ENCODE measurements at regions not wholly inside any gene's neighbourhood (a gene's known extent, or its start where the extent isn't known, plus 50 kb on each side); places are given as distances from the start of the nearest gene placed in this dataset.
A peak's percentile ranks its signal among the peaks of the same experiment; 100 is the strongest.

GRCh38 chr16:48446534-48446920 lies 61.3 kb upstream of the SIAH1 start:
- WGBS, 4 donors, result 75 to 78% (median 77%) methylated on average over 5 of the region's 5 CpGs
- DNase-seq (no peak), ATAC-seq (no peak)
- Histone ChIP-seq H3K4me3 (no peak overlapping the region), H3K27me3 (no peaks in the 10 kb centered on the region), H3K27ac (no peak overlapping the region), H3K36me3 (no peaks in the 10 kb centered on the region), H3K4me1 (peaks cover 0 to 20% (median 13%) of the 10 kb centered on the region in 12 donors), H3K9me3 (no peaks in the 10 kb centered on the region)
- intact Hi-C loops (cut with DNase I), result loop anchor here in 2 of 10 donors (5.0 kb wide), 2 partner anchors 91 to 176 kb away; no protein-coding TSS in a partner anchor
- TF ChIP-seq, protein P1, sequence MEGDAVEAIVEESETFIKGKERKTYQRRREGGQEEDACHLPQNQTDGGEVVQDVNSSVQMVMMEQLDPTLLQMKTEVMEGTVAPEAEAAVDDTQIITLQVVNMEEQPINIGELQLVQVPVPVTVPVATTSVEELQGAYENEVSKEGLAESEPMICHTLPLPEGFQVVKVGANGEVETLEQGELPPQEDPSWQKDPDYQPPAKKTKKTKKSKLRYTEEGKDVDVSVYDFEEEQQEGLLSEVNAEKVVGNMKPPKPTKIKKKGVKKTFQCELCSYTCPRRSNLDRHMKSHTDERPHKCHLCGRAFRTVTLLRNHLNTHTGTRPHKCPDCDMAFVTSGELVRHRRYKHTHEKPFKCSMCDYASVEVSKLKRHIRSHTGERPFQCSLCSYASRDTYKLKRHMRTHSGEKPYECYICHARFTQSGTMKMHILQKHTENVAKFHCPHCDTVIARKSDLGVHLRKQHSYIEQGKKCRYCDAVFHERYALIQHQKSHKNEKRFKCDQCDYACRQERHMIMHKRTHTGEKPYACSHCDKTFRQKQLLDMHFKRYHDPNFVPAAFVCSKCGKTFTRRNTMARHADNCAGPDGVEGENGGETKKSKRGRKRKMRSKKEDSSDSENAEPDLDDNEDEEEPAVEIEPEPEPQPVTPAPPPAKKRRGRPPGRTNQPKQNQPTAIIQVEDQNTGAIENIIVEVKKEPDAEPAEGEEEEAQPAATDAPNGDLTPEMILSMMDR (IDR thresholded peaks at IDR 0.05), result no peak
- TF ChIP-seq POLR2A (IDR thresholded peaks at IDR 0.05), result no peak

DNA sequence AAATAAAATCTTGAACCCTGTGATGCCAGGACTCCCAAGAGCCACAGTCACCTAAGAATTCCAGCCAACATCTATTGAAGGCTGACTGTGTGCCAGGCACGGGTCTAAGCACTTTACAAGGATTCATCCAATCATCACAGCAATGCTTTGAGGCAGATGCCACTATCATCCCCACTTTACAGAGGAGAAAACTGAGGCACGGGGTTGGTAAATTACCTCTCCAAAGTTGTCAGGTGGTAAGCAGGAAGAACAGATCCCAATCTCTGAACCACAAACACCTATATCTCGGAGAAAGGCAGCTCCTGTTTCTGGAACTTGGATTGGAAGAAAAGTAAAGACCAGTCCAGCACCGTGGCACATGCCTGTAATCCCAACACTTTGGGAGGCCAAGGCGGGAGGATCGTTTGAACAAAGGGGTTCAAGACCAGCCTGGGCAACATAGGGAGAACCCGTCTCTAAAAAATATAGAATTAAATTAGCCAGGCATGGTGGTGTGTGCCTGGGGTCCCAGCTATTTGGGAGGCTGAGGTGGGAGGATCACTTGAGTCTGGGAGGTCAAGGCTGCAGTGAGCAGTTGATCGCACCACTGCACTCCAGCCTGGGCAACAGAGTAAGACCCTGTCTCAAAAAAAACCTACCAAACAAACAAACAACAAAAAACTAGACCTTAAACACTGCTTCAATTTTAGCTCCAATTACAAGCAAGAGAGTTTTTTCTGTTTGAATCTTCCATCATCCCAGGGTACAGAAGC lies 60.7 kb upstream of the SIAH1 start:
- ATAC-seq (no peak), DNase-seq (no peak)
- intact Hi-C loops (cut with DNase I), result loop anchor here in 2 of 10 donors (5.0 kb wide), 2 partner anchors 91 to 176 kb away; no protein-coding TSS in a partner anchor
- no peaks in the 10 kb centered on the region for H3K27me3 ChIP-seq
- no peak overlapping the region for H3K4me3 ChIP-seq
- WGBS, 4 donors, result 94 to 96% (median 94%) methylated on average over 8 of the region's 8 CpGs
- no peak for TF ChIP-seq POLR2A (IDR thresholded peaks at IDR 0.05)
- no peaks in the 10 kb centered on the region for H3K36me3 ChIP-seq
- H3K27ac ChIP-seq, result peak overlapping the region in 8 of 12 donors; percentile 48 to 86 (median 78)
- peaks cover 0 to 20% (median 13%) of the 10 kb centered on the region in 12 donors for H3K4me1 ChIP-seq
- no peaks in the 10 kb centered on the region for H3K9me3 ChIP-seq

GRCh38 chr16:48444574-48444973 lies 59.4 kb upstream of the SIAH1 start:
- no peak for TF ChIP-seq POLR2A (IDR thresholded peaks at IDR 0.05)
- TF ChIP-seq, protein P1 (IDR thresholded peaks at IDR 0.05), result no peak
- H3K4me3 ChIP-seq, result peak overlapping the region in 1 of 12 donors; percentile 18
- WGBS, 4 donors, result 40 to 51% (median 46%) methylated on average over 6 of the region's 6 CpGs
- H3K36me3 ChIP-seq, result no peaks in the 10 kb centered on the region
- peak overlapping the region in 11 of 12 donors; percentile 48 to 86 (median 77) for H3K27ac ChIP-seq
- ATAC-seq (peak; percentile 72 to 90 (median 78)), DNase-seq (peak in 4 of 5 donors; percentile 27 to 46 (median 33))
- H3K4me1 ChIP-seq, result peaks cover 0 to 20% (median 13%) of the 10 kb centered on the region in 12 donors
- no peaks in the 10 kb centered on the region for H3K27me3 ChIP-seq
- no peaks in the 10 kb centered on the region for H3K9me3 ChIP-seq
- intact Hi-C loops (cut with DNase I), result no loop called here

GRCh38 chr16:48442379-48442778 lies 57.2 kb upstream of the SIAH1 start:
- DNase-seq (no peak), ATAC-seq (no peak)
- H3K36me3 ChIP-seq, result no peaks in the 10 kb centered on the region
- no peak overlapping the region for H3K4me3 ChIP-seq
- no peak overlapping the region for H3K27ac ChIP-seq
- H3K27me3 ChIP-seq, result no peaks in the 10 kb centered on the region
- H3K4me1 ChIP-seq, result peaks cover 0 to 20% (median 13%) of the 10 kb centered on the region in 12 donors
- no peaks in the 10 kb centered on the region for H3K9me3 ChIP-seq
- TF ChIP-seq, protein P1 (IDR thresholded peaks at IDR 0.05), result no peak
- TF ChIP-seq POLR2A (IDR thresholded peaks at IDR 0.05), result no peak
- intact Hi-C loops (cut with DNase I), result no loop called here
